Sciatic nerve (tissue), 2 donors: ENCODE measurements at regions not wholly inside any gene's neighbourhood (a gene's known extent, or its start where the extent isn't known, plus 50 kb on each side); places are given as distances from the start of the nearest gene placed in this dataset.
A peak's percentile ranks its signal among the peaks of the same experiment; 100 is the strongest.
"Not testable (repeated sequence)": the region's sequence is repeated elsewhere in the genome, so short reads cannot be mapped to it uniquely, and the experiment has no call there.

Experiments used
- ATAC-seq: fragments of 200-7000 bp; cut with Tn5 transposase; one replicate; pipeline ENCODE4 v1.9.1; 2020; ENCODE audit warnings: mild to moderate bottlenecking, moderate library complexity
- DNase-seq: peaks from one replicate; pipeline ENCODE4 v3.0.0-alpha.2; 2020; ENCODE audit warnings: low spot score
- intact Hi-C: fragments of 100-400 bp; cut with DNase I; formaldehyde crosslinking; loops from one replicate; pipeline ENCODE4 v1.14.2; 2022
- donor health status: DM: no; HTN: no; CAD: no.
- donor health status: DM: no; HTN: no; CAD: no.

DNA sequence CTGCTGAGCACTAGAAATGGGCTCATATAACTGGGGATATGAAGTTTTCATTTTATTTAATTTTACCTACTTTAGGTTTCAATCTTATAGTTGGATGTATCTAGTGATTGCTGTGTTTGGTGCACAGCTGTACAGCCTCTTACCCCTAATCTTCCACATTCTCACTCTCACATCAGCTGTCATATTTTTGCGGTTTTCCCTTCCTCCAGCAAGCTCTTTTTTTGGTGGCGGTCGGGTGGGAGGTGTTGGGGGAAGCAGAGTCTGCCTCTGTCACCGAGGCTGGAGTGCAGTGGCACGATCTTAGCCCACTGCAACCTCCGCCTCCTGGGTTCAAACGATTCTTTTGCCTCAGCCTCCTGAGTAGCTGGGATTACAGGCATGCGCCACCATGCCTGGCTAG lies 445.1 kb upstream of the ISX start:
- intact Hi-C loops: no loop called here
- DNase-seq: no peak
- no peak for ATAC-seq

DNA sequence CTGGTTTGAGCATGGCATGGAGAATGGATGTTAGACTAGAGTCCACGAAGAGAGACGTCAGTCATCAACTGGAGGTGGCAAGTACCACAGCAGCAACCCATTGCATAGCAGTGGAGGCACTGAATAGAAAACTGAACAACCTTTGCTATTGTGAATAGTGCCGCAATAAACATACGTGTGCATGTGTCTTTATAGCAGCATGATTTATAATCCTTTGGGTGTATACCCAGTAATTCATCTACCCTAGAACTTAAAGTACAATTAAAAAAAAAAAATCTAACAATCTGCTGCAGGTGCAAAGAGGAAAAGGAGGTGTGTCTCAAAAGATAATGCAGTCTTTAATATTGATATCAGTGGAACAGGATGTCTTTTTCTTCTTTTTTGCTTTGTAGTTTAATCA lies 443.4 kb upstream of the ISX start:
- intact Hi-C loops: no loop called here
- ATAC-seq (no peak), DNase-seq (no peak)

DNA sequence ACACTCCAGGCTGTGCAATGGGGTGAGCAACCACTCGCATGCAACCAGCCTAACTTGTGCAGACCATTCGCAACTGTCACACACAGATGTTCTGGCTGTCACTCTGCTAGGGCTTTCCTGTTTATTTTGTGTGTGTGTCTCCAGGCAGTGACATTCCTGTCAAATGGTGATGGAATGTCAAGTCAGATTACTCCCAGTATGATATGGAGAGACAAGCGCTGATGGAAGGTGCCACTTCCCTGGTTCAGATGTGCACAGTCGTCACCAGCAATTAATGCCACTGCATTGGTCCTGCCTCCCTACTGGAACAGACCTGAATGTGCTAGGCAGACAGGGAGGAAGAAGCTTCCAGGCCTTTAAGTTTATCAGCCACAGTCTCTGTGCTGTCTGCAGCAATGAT lies 442.4 kb upstream of the ISX start:
- DNase-seq: no peak
- intact Hi-C loops: no loop called here

DNA sequence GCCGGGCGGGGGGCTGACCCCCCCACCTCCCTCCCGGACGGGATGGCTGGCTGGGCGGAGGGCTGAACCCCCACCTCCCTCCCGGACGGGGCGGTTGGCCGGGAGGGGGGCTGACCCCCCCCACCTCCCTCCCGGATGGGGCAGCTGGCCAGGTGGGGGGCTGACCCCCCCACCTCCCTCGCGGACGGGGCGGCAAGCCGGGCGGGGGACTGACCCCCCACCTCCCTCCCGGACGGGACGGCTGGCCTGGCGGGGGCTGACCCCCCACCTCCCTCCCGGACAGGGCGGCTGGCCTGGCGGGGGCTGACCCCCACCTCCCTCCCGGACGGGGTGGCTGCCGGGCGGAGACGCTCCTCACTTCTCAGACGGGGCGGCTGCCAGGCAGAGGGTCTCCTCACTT lies 440.1 kb upstream of the ISX start:
- DNase-seq: not testable (repeated sequence)

More for the DNA sequence above, 442.4 kb upstream of the ISX start:
- no peak for ATAC-seq

DNA sequence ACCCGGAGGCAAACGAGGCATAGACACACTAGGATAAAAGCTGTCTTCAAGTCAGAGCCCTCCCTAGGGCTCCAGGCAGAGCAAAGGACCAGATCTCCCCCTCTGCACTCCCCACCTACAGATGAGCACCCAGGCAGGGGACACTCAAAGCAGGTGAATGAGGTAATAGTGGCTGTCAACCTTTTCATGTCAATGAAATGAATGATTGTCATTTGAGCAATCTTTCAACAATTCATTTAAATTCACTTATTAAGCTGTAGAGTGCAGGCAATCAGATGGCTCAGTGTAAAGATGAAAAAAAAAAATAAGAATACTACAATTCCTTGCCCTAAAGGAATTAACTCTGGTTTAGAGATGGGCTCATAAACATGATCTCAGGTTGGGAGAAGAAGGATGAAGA lies 427.8 kb upstream of the ISX start:
- intact Hi-C loops: no loop called here
- DNase-seq (no peak), ATAC-seq (no peak)

More for the DNA sequence above, 440.1 kb upstream of the ISX start:
- ATAC-seq, intact Hi-C loops: not testable (repeated sequence)

DNA sequence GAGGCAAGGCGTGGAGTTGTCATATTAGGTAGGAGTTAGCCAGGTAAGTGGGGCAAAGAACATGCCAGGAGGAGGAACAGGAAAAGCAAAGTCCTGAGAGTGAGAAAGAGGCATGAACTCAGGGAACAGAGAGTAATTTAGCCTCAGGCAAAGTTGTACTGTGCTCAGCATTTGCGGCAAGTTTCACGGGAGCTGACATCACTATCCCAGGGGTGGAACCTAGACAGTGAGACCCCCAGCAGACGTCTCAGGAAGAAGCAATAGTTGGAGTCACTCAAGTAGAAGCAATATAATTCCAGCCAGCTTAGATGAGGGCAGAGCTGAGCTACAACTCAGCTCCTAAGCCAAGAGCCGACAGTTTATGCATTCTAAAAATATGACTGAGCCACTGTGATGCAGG lies 426.0 kb upstream of the ISX start:
- DNase-seq (no peak), ATAC-seq (no peak)
- intact Hi-C loops: no loop called here

DNA sequence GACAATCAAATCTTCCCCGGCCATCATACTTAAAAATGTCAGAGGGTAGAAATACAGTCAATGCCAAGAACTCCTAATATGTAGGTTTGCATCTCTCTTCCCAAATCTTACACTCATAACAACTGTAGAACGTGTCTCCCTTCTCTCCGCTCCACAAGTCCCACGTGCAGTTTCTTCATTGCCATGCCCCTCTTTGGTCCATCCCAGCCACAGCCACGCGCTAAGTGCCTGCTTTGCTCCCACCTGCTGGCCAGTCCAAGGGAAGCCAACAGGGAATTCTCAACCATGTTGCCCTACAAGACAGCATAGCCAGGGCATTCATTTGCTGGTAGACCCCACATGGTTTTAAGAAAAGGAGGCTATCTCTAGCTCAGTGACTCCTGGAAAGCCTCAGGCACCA lies 420.6 kb upstream of the ISX start:
- intact Hi-C loops: no loop called here
- DNase-seq (no peak), ATAC-seq (no peak)

DNA sequence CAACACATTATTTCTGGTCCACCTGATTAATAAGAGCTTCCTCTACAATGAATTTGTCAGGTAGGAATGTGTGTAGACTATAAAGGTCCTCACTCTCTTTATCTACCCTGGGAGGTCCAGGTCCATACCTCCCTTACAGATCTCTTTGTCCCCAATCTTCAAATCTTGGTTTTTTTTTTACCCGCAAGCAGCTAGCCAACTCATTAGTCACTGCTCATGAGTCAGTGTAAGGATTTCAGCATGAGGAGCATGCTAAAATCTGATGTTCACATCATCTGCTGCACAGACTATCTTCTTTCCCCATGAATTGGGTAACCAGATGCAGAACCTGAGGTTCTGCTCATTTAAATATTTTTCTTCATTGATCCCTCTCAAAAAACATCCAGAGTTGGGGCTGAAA lies 397.0 kb upstream of the ISX start:
- no peak for ATAC-seq
- DNase-seq: no peak
- intact Hi-C loops: no loop called here

DNA sequence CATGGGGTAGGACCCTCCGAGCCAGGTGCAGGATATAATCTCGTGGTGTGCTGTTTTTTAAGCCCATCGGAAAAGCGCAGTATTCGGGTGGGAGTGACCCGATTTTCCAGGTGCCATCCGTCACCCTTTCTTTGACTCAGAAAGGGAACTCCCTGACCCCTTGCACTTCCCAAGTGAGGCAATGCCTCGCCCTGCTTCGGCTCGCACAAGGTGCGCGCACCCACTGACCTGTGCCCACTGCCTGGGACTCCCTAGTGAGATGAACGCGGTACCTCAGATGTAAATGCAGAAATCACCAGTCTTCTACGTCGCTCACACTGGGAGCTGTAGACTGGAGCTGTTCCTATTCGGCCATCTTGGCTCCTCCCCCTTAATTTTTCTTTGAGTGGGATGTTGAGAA lies 382.9 kb upstream of the ISX start:
- DNase-seq: not testable (repeated sequence)

DNA sequence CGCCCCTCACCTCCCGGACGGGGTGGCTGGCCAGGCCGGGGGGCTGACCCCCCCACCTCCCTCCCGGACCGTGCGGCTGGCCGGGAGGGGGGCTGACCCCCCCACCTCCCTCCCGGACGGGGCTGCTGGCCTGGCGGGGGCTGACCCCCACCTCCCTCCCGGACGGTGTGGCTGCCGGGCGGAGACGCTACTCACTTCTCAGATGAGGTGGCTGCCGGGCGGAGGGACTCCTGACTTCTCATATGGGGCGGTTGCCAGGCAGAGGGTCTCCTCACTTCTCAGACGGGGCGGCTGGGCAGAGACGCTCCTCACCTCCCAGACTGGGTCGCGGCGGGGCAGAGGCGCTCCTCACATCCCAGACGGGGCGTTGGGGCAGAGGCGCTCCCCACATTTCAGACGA lies 381.7 kb upstream of the ISX start:
- intact Hi-C loops, ATAC-seq, DNase-seq: not testable (repeated sequence)

More for the DNA sequence above, 382.9 kb upstream of the ISX start:
- intact Hi-C loops, ATAC-seq: not testable (repeated sequence)

DNA sequence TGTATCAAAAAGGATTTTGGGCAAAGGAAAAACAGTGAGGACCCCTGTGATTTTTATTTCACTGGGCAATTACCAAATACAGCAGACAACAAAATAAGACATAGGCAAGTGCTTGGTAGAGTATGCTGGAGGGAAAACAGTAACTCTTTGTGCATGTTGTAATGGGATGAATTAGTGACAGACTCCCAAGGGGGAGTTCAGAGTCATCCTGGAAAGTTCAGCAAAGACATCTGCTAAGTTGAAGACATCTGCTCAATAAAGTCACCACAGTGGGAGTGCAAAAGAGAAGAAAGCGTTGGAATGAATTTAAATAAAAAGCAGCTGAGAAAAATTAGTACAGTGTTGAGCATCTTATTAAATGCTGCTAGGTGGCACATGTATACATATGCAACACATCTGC lies 378.8 kb upstream of the ISX start:
- peak; percentile 42 for ATAC-seq
- DNase-seq: no peak
- intact Hi-C loops: no loop called here

DNA sequence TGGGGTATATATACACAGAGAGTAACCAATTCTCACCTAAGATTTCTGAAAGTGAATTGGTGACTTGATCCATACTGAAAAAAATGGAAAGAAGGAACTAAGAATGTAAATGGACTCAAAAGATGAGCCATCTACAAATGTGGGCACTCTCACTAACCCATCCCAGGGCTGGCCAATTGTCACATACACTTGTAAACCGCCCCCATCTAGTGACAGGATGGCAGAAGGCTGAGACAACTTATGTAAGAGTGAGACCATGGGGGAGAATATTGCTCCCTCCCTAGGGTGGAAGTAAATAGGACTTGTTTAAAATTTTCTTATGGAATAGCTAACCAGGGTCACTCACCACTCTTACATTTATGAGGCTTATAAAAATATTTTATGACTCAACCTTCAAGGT lies 377.1 kb upstream of the ISX start:
- ATAC-seq: no peak
- DNase-seq: no peak
- intact Hi-C loops: no loop called here

DNA sequence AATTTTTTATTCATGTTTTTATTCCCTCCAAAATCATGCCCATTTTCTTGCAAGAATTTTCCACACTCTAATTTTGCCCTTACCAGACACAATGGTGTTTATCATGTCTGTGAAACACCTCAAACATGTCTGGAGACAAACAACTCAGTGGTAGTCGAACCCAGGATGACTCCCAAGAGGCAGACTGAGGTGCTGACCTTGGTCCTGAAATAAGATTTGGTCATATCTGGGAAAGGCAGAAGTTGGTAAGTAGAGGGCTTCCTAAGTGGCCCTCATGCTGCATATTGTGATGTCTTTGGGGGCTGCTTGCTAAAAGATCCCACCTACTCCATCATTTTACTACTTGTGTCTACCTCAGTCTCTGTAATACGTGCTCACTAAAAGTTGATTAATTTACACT lies 369.4 kb upstream of the ISX start:
- DNase-seq (no peak), ATAC-seq (no peak)
- intact Hi-C loops: no loop called here

DNA sequence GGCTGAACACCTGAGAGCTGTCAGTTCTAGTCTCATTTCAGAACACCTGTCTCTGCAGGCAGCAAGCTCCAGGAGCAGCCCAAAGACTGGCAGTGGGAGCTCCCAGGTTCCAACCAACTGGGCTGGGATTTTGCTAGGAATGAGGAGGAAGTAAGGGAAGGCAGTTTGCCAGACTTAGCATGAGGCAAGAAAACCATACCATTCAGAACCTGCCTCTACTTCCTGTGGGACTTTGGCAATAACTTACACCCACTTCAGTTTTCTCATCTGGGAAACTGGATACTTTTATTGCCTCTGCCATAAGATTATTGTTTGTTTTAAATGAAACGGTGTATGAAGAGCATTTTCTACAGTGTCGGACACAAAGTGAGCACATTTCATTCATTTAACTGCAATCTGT lies 363.7 kb upstream of the ISX start:
- DNase-seq: no peak
- ATAC-seq: no peak
- intact Hi-C loops: no loop called here

DNA sequence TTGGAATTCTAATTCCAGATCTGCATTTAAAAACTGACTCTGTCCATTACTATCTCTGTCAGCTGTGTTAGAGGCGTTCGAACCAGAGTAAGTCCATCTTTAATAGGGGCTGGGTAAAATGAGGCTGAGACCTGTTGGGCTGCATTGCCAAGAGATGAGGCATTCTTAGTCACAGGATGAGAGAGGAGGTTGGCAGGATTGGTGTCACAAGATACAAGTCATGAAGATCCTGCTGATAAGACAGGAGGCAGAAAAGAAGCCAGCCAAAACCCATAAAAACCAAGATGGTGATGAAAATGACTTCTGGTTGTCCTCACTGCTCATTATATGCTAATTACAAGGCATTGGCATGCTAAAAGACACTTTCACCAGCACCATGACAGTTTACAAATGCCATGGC lies 356.3 kb upstream of the ISX start:
- ATAC-seq (no peak), DNase-seq (no peak)
- intact Hi-C loops: no loop called here

DNA sequence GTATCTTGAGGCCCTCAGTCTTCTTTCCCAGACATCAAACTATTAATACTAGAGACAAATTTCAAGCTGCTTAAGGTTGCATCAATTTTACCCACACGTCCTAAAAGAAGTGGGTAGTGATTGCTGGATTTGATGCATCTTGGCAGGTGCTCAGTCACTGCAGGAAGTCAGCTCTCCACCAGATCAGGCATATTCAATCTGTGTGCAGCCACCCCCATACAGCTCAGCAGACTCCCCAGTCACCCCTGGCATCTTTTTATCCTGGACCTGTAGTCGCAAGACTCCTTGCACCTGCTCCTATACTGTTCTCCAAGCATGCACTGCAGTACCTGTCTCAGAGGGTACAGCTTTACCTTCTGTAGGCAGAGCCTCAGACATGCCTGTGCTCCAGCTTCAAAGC lies 343.1 kb upstream of the ISX start:
- no peak for ATAC-seq
- DNase-seq: no peak
- intact Hi-C loops: no loop called here

DNA sequence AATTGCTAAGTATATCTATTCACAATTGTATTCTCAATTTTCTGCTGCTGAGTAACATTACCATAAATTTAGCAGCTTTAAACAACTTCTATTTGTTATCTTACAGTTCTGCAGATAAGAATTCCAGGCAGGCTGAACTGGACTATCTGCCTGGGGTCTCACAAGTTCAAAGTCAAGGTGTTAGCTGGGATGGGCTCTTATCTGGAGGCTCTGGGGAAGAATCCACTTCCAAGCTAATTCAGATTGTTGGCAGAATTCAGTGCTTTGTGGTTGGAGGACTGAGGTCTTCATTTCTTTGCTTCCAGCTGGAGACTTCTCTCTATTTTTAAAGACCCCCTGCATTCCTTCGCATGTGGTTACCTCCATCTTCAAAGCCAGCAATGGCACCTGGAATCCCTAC lies 329.9 kb upstream of the ISX start:
- ATAC-seq (no peak), DNase-seq (no peak)
- intact Hi-C loops: no loop called here

DNA sequence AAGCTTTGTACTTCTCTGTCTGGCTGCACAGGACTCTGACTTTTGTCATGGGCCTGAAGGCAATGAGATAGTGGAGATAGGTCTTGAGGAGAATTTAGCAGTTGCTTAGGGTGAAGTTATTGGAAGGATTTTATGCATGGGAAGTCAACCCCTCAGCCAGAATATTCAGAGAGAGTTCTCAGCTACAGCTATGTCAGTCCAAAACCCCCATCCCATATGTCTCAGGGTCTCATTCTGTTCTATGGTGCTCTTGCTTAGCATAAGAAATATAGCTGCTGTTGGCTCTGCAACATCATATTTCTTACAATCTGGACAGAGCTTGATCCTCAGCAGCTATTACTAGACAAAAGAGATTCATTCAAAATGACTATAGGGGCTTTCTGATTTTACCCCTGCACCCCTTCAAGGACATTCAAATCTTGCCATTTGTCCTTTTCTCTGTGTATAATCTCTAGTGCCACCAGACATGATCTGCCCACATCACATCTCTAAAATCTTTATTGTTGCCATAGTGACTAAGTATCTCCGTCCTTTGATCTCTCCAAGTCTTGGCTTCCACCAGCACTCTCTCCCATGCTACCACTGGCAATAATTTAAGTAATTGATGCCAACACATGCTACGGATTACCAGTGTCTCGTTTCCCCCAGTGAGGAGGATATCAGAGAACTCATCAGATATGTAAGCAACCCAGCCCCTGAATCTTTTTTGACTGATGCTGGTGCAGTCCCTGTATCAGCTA lies 327.1 kb upstream of the ISX start:
- no peak for ATAC-seq
- intact Hi-C loops: no loop called here
- no peak for DNase-seq

DNA sequence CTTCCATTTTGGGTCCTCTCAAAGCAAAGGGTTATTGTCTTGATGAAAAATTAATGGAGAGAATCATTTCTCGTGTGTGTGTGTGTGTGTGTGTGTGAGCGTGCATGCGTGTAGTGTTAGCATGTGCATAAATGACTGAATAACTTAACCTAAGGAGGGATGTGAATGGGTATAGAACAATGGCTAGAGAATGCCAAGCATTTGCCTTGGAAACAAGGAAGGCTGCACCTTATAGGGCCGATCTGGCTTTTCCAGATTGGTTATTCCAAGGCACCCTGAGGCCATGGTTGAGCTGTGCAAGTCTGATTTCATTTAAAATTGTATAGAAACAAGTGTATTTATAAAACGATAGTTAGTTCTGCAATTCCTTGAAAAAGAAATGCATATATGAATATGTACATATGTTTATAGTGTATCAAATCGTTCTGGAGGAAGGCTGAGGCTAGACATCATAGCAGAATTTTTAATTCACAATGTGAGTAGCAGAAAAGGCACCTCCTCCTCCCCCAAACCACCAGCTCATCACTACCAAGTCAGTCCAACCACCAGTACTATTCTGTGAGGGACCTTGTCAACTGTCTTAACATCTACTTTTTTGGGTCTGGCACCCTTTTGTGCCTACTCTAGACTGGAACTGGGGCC lies 322.7 kb upstream of the ISX start:
- DNase-seq: no peak
- no peak for ATAC-seq
- intact Hi-C loops: no loop called here

DNA sequence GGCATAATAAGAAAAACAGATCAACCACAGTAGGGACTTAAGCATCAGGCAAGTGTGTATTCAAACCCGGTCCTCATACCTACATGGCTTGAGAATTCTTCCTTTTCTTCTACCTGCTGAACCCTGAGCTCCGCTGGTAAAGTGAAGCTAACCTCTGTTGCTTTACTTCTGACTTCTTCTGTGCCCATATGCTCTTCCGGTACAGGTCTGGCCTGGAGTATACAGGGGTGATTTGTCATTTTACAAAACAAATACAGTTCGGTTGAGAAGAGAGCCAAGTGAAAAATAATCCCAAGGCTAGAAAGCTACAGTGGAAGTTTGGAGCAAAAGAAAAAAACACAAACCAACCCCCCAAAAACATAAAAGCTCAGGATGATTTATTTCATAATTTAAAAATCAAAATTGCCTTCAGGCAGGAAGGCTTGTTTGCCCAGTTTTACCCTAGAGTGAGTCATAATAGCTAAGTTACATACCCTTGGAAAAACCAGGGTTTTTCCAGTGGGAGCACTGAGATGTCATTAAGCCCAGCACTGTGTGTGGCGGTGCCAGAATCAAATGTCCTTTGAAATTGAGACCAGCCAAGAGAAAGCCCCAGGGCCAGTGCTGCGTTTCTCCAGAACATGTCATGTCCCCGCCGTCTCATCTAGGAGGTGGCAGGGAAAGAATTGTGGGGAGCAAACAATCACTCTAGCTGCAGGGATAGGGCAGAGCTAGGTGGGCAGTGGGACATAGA lies 305.5 kb upstream of the ISX start:
- no peak for ATAC-seq
- intact Hi-C loops: no loop called here

More for the DNA sequence above, 305.5 kb upstream of the ISX start:
- no peak for DNase-seq
